Astrocyte (in vitro differentiated cells and primary cell): ENCODE measurements at regions not wholly inside any gene's neighbourhood (a gene's known extent, or its start where the extent isn't known, plus 50 kb on each side); places are given as distances from the start of the nearest gene placed in this dataset.

Experiments
- EZH2 ChIP-seq: IDR thresholded peaks from 2 replicates; pipeline ENCODE4 v1.6.1; 2012; ENCODE audit warnings: mild to moderate bottlenecking, low read length, inconsistent platforms; ENCODE audit not compliant: insufficient read depth
- TF ChIP-seq, protein P1 (sequence below): IDR thresholded peaks from 2 replicates; pipeline ENCODE4 v1.5.1; 2011; ENCODE audit warnings: low read depth, mild to moderate bottlenecking, inconsistent platforms, low read length, moderate library complexity; ENCODE audit not compliant: insufficient read depth

DNA sequence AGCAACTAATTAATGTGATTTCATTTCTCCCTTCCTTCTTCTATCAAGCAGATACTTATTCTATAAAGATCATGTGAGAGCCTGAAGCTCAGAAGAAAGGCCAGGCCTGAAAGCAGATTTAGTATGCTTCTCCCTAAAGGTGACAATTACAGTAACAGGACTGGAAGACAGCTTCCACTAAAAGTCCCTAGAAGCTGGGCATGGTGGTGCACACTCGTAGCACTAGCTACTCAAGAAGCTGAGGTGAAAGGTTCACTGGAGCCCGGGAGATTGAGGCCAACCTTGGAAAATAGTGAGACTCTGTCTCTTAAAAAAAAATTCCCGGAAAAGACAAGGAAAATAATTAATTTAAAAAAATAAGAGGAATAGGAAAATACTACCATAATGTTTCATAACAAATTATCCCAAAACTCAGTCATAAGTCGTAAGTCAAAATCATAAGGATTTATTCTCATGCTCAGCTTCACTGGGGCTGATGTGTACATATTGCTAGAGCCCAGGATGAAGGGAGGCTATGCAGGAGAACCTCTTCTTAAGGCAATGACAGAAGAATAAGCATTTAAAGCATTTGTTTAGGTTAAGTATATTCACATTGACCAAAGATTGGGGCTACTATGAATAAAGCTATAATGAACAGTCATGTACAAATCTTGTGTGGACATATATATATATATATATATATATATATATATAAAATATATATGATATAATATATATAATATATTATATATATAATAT lies 210.8 kb upstream of the SMARCA2 start:
- TF ChIP-seq, protein P1, sequence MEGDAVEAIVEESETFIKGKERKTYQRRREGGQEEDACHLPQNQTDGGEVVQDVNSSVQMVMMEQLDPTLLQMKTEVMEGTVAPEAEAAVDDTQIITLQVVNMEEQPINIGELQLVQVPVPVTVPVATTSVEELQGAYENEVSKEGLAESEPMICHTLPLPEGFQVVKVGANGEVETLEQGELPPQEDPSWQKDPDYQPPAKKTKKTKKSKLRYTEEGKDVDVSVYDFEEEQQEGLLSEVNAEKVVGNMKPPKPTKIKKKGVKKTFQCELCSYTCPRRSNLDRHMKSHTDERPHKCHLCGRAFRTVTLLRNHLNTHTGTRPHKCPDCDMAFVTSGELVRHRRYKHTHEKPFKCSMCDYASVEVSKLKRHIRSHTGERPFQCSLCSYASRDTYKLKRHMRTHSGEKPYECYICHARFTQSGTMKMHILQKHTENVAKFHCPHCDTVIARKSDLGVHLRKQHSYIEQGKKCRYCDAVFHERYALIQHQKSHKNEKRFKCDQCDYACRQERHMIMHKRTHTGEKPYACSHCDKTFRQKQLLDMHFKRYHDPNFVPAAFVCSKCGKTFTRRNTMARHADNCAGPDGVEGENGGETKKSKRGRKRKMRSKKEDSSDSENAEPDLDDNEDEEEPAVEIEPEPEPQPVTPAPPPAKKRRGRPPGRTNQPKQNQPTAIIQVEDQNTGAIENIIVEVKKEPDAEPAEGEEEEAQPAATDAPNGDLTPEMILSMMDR = no peak
- no peak for TF ChIP-seq EZH2
